ENCODE measurements at regions not wholly inside any gene's neighbourhood (a gene's known extent, or its start where the extent isn't known, plus 50 kb on each side); places are given as distances from the start of the nearest gene placed in this dataset.

- Histone ChIP-seq H3K4me3 (no peak overlapping the region), H3K27ac (no peak overlapping the region), H3K27me3 (no peaks in the 10 kb centered on the region), H3K9me3 (no peaks in the 10 kb centered on the region), H3K4me1 (no peaks in the 10 kb centered on the region), H3K36me3 (no peaks in the 10 kb centered on the region)
- intact Hi-C loops (cut with DNase I; ENCODE audit: low total_unique reads) (no loop called here), in situ Hi-C loops (cut with MboI; ENCODE audit: low pct_ligation_motif_present in 1 of 4, low pct_unique_long_range_greater_than_20kb in 1 of 4, low sequenced_read_pairs in 3 of 4) (no loop called here)
- WGBS, 2 donors (ENCODE audit: low coverage in 1 of 2) = 31 to 38% methylated on average over 2 of the region's 2 CpGs
- TF ChIP-seq EP300 (IDR thresholded peaks at IDR 0.05; ENCODE audit: low read depth) (no peak), POLR2AphosphoS5 (IDR thresholded peaks at IDR 0.05) (no peak), POLR2A (IDR thresholded peaks at IDR 0.05) (no peak)
- DNase-seq = no peak
These were observed 631.7 kb upstream of the CDH6 start for GRCh38 chr5:30561771-30562170.

GRCh38 chr5:30551618-30552017, 641.9 kb upstream of the CDH6 start:
- H3K27me3 ChIP-seq = no peaks in the 10 kb centered on the region
- no peak for DNase-seq
- H3K9me3 ChIP-seq = no peaks in the 10 kb centered on the region
- TF ChIP-seq POLR2A (IDR thresholded peaks at IDR 0.05) (no peak), EP300 (IDR thresholded peaks at IDR 0.05; ENCODE audit: low read depth) (no peak), POLR2AphosphoS5 (IDR thresholded peaks at IDR 0.05) (no peak), CTCF (IDR thresholded peaks at IDR 0.05) (no peak)
- no peak overlapping the region for H3K4me3 ChIP-seq
- in situ Hi-C loops (cut with MboI; ENCODE audit: low pct_ligation_motif_present in 1 of 4, low pct_unique_long_range_greater_than_20kb in 1 of 4, low sequenced_read_pairs in 3 of 4) = no loop called here
- 49 to 60% methylated on average over 4 of the region's 4 CpGs for WGBS, 2 donors (ENCODE audit: low coverage in 1 of 2)
- no peak overlapping the region for H3K27ac ChIP-seq
- H3K36me3 ChIP-seq = no peaks in the 10 kb centered on the region
- no peaks in the 10 kb centered on the region for H3K4me1 ChIP-seq
- intact Hi-C loops (cut with DNase I; ENCODE audit: low total_unique reads) = no loop called here

GRCh38 chr5:30548580-30549305, 644.7 kb upstream of the CDH6 start:
- Histone ChIP-seq H3K4me1 (no peaks in the 10 kb centered on the region), H3K27ac (no peak overlapping the region), H3K4me3 (no peak overlapping the region), H3K27me3 (no peaks in the 10 kb centered on the region), H3K9me3 (no peaks in the 10 kb centered on the region), H3K36me3 (no peaks in the 10 kb centered on the region)
- 85 to 91% methylated on average over 4 of the region's 4 CpGs for WGBS, 2 donors (ENCODE audit: low coverage in 1 of 2)
- intact Hi-C loops (cut with DNase I; ENCODE audit: low total_unique reads) = no loop called here
- TF ChIP-seq POLR2AphosphoS5 (IDR thresholded peaks at IDR 0.05) = no peak
- no peak for TF ChIP-seq EP300 (IDR thresholded peaks at IDR 0.05; ENCODE audit: low read depth)
- TF ChIP-seq POLR2A (IDR thresholded peaks at IDR 0.05) = no peak
- no peak for TF ChIP-seq CTCF (IDR thresholded peaks at IDR 0.05)
- in situ Hi-C loops (cut with MboI; ENCODE audit: low pct_ligation_motif_present in 1 of 4, low pct_unique_long_range_greater_than_20kb in 1 of 4, low sequenced_read_pairs in 3 of 4) = no loop called here
- no peak for DNase-seq

DNA sequence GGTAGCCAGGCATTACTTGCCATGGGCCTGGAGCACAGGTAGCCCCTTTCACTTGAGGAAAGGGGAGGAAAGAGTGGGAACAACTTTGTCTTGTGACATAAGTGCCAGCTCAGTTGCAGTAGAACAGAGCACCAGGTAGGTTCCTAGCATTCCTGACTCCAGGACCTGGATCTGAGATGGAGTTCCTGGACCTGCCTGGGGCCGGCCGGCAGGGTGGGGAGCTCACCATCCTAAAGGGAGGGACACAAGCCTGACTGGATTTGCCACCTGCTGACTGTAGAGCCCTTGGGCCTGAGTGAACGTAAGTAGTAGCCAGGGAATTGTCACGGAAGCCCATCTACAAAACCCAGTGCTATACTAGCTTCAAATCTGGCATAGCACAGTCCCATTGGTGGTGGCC, 653.3 kb upstream of the CDH6 start:
- in situ Hi-C loops (cut with MboI; ENCODE audit: low pct_ligation_motif_present in 1 of 4, low pct_unique_long_range_greater_than_20kb in 1 of 4, low sequenced_read_pairs in 3 of 4) (no loop called here), intact Hi-C loops (cut with DNase I; ENCODE audit: low total_unique reads) (no loop called here)
- no peak overlapping the region for H3K27ac ChIP-seq
- WGBS, 2 donors (ENCODE audit: low coverage in 1 of 2) = 92% methylated on average over 4 of the region's 4 CpGs; no CpG with 5 or more reads in 1 of the 2 donors
- no peaks in the 10 kb centered on the region for H3K9me3 ChIP-seq
- no peaks in the 10 kb centered on the region for H3K36me3 ChIP-seq
- TF ChIP-seq CTCF (IDR thresholded peaks at IDR 0.05) (no peak), POLR2A (IDR thresholded peaks at IDR 0.05) (no peak), EP300 (IDR thresholded peaks at IDR 0.05; ENCODE audit: low read depth) (no peak), POLR2AphosphoS5 (IDR thresholded peaks at IDR 0.05) (no peak)
- no peaks in the 10 kb centered on the region for H3K27me3 ChIP-seq
- no peak overlapping the region for H3K4me3 ChIP-seq
- H3K4me1 ChIP-seq = no peaks in the 10 kb centered on the region
- no peak for DNase-seq
